ENCODE measurements at regions not wholly inside any gene's neighbourhood (a gene's known extent, or its start where the extent isn't known, plus 50 kb on each side); places are given as distances from the start of the nearest gene placed in this dataset.
A peak's percentile ranks its signal among the peaks of the same experiment; 100 is the strongest.

- H3K4me3 ChIP-seq (replicated peaks; ENCODE audit: low read depth, low read length), result no peak overlapping the region
- no peak for TF ChIP-seq CTCF (IDR thresholded peaks at IDR 0.05; ENCODE audit: low read length, missing control alignments)
- DNase-seq (ENCODE audit: low read depth), result no peak
Observed at GRCh38 chr1:58156831-58157230, 389.7 kb downstream of the OMA1 start.

DNA sequence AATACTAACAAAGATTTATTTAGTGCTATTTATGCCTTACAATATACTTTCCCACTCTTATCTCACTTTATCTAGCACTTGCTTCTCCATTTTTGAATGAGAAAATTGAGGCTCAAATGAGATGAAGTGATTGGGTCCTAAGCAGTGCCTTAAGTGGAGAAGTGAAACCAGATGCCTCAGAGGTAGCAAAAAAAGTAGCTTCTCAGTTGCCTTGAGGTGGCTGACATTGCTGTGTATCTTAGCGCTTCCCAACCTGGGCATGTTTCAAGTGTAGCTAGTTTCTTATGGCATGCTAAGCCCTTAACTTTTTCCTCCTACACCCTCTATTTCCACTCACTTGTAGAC lies 390.4 kb downstream of the OMA1 start:
- TF ChIP-seq CTCF (IDR thresholded peaks at IDR 0.05; ENCODE audit: low read length, missing control alignments), result no peak
- no peak overlapping the region for H3K4me3 ChIP-seq (replicated peaks; ENCODE audit: low read depth, low read length)
- no peak for DNase-seq (ENCODE audit: low read depth)

DNA sequence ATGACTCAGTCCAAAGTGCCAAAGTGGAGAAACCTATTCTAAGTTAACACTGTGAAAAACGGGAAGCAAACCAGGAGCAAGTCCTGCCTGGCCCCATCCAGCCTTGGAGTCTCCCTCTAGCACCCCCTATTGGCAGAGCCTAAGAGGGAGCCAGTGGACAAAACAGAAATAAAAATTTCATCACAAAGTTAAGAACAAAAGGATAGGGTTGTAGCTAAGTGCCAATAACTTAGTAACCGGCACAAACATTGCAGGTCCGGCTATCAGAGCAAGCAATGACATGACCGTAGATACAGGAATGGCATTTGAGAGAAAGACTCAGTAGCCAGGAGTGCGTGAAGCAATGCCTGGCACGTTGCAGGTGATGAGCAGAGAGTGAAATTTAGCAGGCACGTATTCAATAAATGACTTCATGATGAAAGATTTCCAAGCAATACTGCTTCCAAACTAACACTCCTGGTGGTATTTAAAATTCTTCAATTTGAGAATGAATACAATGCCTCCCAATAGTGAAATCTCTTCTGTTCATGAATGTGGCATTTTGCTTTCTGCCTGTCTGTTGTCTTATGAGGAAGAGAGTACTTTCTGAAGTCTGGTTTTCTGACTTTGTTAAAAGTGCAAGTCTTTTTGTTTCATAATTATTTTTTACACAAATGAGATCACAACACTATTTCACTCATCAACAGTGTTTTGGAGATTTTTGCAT lies 391.0 kb downstream of the OMA1 start:
- peak; percentile 4 for DNase-seq (ENCODE audit: low read depth)
- no peak overlapping the region for H3K4me3 ChIP-seq (replicated peaks; ENCODE audit: low read depth, low read length)
- peak; percentile 31 for TF ChIP-seq CTCF (IDR thresholded peaks at IDR 0.05; ENCODE audit: low read length, missing control alignments)

GRCh38 chr1:58154256-58154655 lies 392.3 kb downstream of the OMA1 start:
- DNase-seq (ENCODE audit: low read depth), result no peak
- no peak for TF ChIP-seq CTCF (IDR thresholded peaks at IDR 0.05; ENCODE audit: low read length, missing control alignments)
- H3K4me3 ChIP-seq (replicated peaks; ENCODE audit: low read depth, low read length), result no peak overlapping the region

- DNase-seq (ENCODE audit: low read depth), result no peak
- no peak overlapping the region for H3K4me3 ChIP-seq (replicated peaks; ENCODE audit: low read depth, low read length)
- TF ChIP-seq CTCF (IDR thresholded peaks at IDR 0.05; ENCODE audit: low read length, missing control alignments), result no peak
Observed at GRCh38 chr1:58152697-58153096, 393.8 kb downstream of the OMA1 start.

DNA sequence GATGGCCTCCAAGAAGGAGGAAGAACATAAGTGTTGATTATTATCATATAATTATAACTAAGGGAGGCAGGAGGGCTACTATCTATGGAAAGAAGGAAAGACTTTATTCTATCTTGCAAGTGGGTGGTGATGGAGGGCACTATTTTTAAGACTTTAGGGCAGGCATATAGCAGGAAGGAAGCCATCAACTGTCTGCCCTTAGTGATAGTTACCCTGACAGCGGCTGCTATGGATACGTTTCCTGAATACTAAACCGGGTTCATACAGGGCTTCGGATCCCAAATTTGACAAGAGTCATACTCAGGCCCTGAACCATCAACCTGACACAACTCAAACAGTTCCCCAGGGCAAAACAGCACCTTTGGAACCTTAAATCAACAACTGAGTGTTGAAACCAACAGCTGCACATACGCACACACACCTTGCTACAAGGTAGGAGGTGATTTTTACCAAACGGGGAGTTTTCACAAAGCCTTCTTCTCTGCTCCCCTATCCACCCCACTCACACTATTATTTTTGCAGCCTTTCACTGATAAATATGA lies 397.2 kb downstream of the OMA1 start:
- DNase-seq (ENCODE audit: low read depth), result no peak
- no peak for TF ChIP-seq CTCF (IDR thresholded peaks at IDR 0.05; ENCODE audit: low read length, missing control alignments)
- no peak overlapping the region for H3K4me3 ChIP-seq (replicated peaks; ENCODE audit: low read depth, low read length)

- H3K4me3 ChIP-seq (replicated peaks; ENCODE audit: low read depth, low read length), result no peak overlapping the region
- no peak for TF ChIP-seq CTCF (IDR thresholded peaks at IDR 0.05; ENCODE audit: low read length, missing control alignments)
- no peak for DNase-seq (ENCODE audit: low read depth)
Observed at GRCh38 chr1:58144698-58145270, 401.7 kb downstream of the OMA1 start.
